RWPE1 (cell line): ENCODE measurements at regions not wholly inside any gene's neighbourhood (a gene's known extent, or its start where the extent isn't known, plus 50 kb on each side); places are given as distances from the start of the nearest gene placed in this dataset.

ENCODE experiments used
- CTCF ChIA-PET: fragments of 350-600 bp; sonication (Branson Sonifier 250); formaldehyde crosslinking; extraction: SDS; loops from one replicate; lab custom pipeline; 2021; lab: Yijun Ruan, JAX
- POLR2A ChIA-PET: fragments of 400-600 bp; formaldehyde crosslinking; extraction: SDS; loops from one replicate; lab custom pipeline; 2020; ENCODE audit warnings: antibody characterized with exemption; ENCODE audit not compliant: low non-redundant PET; lab: Yijun Ruan, JAX
- DNase-seq: peaks from one replicate; pipeline ENCODE4 v3.0.0; 2012; ENCODE audit warnings: low spot score
- H3K27ac ChIP-seq: fragments of 450-650 bp; 2 replicates; pipeline ENCODE4 v1.5.1; 2017
- TF ChIP-seq, protein P1 (sequence below): fragments of 450-650 bp; conservative IDR thresholded peaks from 2 replicates; pipeline ENCODE4 v1.5.1; 2017; ENCODE audit warnings: low read depth, mild to moderate bottlenecking

DNA sequence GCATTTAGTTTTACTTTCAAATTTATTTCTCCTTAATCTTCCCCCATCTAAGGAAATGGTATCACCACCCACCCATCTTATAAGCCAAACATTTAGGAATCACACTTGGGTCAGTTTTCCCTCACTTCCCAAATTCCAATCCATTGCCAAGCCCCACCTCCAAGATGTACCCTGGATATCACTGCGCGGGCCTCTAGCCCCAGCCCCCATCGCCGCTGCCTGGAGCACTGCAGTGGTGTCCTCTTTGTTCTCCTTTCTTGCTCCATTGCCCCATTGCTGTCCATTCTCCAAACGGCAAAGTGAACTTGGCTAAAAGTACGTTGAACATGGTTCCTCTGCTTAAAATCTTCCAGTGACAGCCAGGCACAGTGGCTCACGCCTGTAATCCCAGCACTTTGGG is 267.8 kb downstream of the SHOX2 start:
- TF ChIP-seq, protein P1, sequence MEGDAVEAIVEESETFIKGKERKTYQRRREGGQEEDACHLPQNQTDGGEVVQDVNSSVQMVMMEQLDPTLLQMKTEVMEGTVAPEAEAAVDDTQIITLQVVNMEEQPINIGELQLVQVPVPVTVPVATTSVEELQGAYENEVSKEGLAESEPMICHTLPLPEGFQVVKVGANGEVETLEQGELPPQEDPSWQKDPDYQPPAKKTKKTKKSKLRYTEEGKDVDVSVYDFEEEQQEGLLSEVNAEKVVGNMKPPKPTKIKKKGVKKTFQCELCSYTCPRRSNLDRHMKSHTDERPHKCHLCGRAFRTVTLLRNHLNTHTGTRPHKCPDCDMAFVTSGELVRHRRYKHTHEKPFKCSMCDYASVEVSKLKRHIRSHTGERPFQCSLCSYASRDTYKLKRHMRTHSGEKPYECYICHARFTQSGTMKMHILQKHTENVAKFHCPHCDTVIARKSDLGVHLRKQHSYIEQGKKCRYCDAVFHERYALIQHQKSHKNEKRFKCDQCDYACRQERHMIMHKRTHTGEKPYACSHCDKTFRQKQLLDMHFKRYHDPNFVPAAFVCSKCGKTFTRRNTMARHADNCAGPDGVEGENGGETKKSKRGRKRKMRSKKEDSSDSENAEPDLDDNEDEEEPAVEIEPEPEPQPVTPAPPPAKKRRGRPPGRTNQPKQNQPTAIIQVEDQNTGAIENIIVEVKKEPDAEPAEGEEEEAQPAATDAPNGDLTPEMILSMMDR = no peak
- ChIA-PET CTCF (interaction anchor here (0.5 kb wide), 1 partner anchor 27 kb away, joined by 4 read pairs; no protein-coding TSS in a partner anchor), POLR2A (no interaction called here)
- no peak for DNase-seq
- no peak overlapping the region for H3K27ac ChIP-seq

DNA sequence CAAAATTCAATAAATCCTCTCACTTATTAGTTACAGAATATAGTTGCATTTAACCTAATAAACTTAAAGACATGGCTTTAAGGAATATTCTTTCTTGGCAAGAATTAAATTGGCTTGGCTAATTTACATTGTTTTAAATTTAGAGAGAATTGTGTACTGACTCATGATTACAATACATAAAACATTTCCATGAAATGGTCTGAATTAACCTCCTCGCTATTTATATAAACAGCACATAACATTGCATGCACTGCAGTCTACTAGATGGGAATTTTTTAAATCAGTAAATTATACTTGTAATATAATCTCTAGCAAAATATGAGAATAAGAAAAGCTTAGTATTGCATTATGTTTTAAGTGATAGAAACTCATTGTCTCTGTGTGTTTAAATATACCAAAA is 268.9 kb downstream of the SHOX2 start:
- TF ChIP-seq, protein P1 = no peak
- ChIA-PET CTCF (no interaction called here), POLR2A (no interaction called here)
- DNase-seq = no peak
- no peak overlapping the region for H3K27ac ChIP-seq

DNA sequence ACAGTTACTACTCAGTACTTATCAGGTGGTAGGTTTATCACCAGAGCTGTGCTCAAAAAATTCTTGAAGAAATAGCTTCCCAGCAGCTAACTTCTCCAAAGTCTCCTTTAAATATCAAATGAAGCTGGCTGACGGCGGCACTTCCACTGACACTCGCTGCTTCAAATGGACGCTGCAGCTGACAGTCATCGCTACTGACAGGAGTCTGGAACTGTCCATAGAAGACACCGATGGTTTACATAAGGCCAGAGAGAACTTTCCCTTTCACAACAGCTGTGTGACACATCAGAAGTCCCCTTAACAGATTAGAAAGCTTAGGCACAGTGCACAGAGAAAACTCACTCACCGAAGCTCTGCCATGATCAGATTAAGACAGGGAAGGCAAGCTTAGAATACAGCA is 270.2 kb downstream of the SHOX2 start:
- CTCF ChIA-PET = interaction anchor here (0.6 kb wide), 1 partner anchor 1405 kb away, joined by 4 read pairs; no protein-coding TSS in a partner anchor
- POLR2A ChIA-PET = no interaction called here
- no peak for DNase-seq
- TF ChIP-seq, protein P1 = no peak
- H3K27ac ChIP-seq = no peak overlapping the region

DNA sequence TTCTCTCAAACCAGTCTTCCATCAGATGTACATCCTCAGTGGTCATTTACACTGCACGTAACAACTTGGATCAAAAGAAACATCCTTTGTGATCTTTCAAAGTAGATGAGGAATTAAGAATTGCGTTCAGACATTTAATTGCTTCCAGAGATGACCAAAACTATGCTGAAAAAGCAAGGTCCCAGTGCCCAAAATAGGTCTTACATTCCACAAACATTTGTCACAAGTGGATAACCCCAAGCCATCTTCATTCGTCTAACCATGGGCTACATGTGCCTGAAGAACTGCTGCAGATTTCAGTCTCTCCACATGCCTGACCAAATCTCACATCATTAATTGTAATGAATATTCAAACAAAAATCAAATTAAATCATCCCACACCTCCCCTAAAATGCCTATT is 273.6 kb downstream of the SHOX2 start:
- ChIA-PET CTCF (no interaction called here), POLR2A (no interaction called here)
- H3K27ac ChIP-seq = no peak overlapping the region
- TF ChIP-seq, protein P1 = no peak
- DNase-seq = no peak

DNA sequence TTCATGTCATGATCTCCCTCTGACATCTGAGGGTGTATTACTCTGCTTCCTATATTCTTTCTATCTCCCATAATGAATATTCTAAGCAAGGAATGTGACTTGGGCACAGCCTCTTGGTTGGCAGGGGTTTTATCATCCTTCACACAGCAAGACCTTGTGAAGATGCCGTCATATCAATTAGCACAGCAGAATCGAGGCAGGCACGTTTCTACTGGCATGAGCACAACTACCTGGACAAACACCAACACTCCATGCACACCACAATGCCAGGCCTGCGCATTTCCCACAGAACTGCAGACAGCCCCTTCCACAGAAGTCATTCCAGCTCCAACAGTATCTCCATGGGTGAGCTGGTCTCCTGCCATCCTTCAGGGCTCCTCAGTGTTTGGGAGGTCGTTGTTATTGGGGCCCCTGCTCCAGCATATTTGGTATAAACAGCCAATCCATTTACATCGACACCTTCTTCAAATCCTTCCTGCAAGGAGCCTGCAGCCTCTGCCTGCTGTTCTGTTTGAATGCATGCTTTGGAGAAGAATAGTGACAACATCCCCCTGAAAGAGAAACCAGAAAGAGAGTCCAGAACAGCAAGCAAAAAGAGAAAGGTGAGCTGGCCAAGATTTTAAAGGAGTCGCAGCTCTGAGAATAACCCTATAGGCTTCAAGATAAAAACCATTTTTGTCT is 275.5 kb downstream of the SHOX2 start:
- CTCF ChIA-PET = no interaction called here
- POLR2A ChIA-PET = no interaction called here
- DNase-seq = no peak
- TF ChIP-seq, protein P1 = no peak
- H3K27ac ChIP-seq = no peak overlapping the region

DNA sequence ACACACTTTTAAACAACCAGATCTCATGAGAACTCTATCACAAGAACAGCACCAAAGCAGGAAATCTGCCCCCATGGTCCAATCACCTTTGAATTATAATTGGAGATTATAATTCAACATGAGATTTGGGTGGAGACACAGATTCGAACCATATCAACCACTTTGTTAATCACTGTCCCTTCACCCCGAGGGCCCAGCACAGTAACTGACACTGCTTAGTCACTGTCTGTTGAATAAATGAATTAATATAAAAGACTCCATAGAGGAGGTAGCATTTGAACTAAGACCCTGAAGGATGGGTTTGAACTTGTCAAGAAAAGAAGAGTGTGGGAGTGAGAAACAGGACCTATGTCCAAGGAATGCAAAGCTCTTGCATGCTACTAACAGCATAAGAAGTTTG is 276.4 kb downstream of the SHOX2 start:
- POLR2A ChIA-PET = no interaction called here
- H3K27ac ChIP-seq = no peak overlapping the region
- CTCF ChIA-PET = no interaction called here
- TF ChIP-seq, protein P1 = no peak
- DNase-seq = no peak
